Bronchial epithelial cell (primary cell): ENCODE measurements at regions not wholly inside any gene's neighbourhood (a gene's known extent, or its start where the extent isn't known, plus 50 kb on each side); places are given as distances from the start of the nearest gene placed in this dataset.

Experiments used
- DNase-seq: peaks from one replicate; pipeline ENCODE4 v3.0.0-alpha.2; 2010; ENCODE audit warnings: low read depth
- FAIRE-seq: peaks from 2 replicates; lab custom pipeline; 2011; peaks lifted over from hg19 to GRCh38; lab: Jason Lieb, UNC
- H3K27me3 ChIP-seq: 2 replicates; pipeline ENCODE4 v1.5.1; 2011; ENCODE audit warnings: low read length; ENCODE audit not compliant: control insufficient read depth, insufficient read depth
- H3K36me3 ChIP-seq: 2 replicates; pipeline ENCODE4 v1.5.1; 2011; ENCODE audit warnings: low read length; ENCODE audit not compliant: control insufficient read depth, insufficient read depth
- H3K4me3 ChIP-seq: 2 replicates; pipeline ENCODE4 v1.5.1; 2011; ENCODE audit warnings: mild to moderate bottlenecking, low read depth, low read length, control low read depth
- CTCF ChIP-seq: IDR thresholded peaks from 2 replicates; pipeline ENCODE4 v1.5.1; 2011; ENCODE audit warnings: mild to moderate bottlenecking, moderate library complexity, low read length, control low read depth, inconsistent platforms; ENCODE audit not compliant: insufficient read depth, severe bottlenecking

DNA sequence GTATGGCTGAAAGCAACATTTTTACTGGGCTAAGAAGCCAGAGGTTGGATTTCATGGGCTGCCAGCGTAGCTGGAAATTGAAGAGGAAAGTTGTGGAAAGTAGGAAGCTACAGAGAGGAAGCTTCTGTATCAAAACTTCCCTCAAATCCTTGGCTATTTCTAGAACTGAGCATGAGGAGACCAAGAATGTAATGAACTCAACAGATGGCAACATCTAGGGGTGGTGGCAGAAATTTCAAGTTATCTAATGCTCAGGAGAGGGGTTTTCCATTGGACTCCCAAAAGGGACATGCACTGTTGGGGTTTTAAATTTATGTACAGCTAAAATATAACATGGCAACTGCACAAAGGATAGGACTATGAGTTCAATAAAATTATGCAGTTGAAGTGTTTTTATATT is 151.3 kb downstream of the DHRS2 start:
- Histone ChIP-seq H3K36me3 (no peaks in the 10 kb centered on the region), H3K4me3 (no peak overlapping the region), H3K27me3 (no peaks in the 10 kb centered on the region)
- TF ChIP-seq CTCF = no peak
- DNase-seq (no peak), FAIRE-seq (no peak)

DNA sequence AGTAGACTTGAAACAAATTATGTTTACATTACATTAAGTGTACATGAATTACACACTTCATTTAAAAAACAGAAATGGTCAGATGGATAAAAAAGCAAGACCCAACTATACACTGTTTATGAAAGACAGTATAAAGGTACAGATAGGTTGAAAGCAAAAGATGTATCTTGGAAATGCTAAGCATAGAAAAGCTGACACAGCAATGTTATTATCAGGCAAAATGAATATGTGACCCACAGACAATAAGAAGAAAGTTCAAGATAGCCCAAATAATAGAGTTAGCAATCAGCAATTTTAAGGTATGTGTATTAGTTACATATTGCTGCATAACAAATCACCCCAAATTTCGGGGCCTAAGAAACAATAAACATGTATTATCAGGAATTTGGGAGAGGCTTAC is 153.5 kb downstream of the DHRS2 start:
- Histone ChIP-seq H3K4me3 (no peak overlapping the region), H3K27me3 (no peaks in the 10 kb centered on the region), H3K36me3 (no peaks in the 10 kb centered on the region)
- DNase-seq = no peak
- no peak for FAIRE-seq
- TF ChIP-seq CTCF = no peak

DNA sequence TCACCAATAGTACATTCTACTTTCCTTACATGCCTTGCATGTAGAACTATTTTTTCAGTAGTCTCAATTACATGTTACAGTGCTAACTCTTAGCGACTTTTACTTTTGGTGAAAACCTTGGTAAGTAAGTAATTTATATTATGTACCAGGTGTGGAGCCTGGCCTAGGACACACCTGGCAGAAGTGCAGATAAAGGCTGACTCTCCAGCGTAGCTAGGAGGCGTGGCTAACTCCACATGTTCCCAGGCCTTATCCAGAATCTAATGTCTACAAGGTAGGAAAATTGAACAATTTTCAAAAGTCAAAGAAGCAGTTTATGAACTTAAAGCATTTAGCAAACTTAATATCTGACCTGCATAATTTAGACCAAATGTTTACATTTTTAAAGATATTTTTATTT is 157.4 kb downstream of the DHRS2 start:
- H3K27me3 ChIP-seq = no peaks in the 10 kb centered on the region
- no peaks in the 10 kb centered on the region for H3K36me3 ChIP-seq
- TF ChIP-seq CTCF = no peak
- no peak overlapping the region for H3K4me3 ChIP-seq
- DNase-seq (no peak), FAIRE-seq (no peak)

DNA sequence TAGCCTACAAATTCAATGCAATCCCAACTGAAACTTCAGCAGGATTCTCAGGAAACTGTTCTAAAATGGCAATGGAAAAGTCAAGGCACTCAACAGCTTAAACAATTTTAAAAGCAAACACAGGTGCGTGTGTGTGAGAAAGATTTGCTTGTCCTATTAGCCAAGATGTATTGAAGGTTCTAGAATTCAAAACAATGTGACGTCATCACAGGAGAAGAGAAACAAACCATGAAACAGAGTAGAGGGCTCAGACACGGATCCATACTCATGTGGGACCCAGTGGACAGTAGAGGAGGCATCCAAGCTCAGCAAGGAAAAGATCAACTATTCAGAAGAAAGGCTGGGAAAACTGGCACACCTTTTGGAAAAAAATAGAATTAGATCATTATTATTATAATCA is 152.8 kb upstream of the DHRS4 start:
- FAIRE-seq (no peak), DNase-seq (no peak)
- TF ChIP-seq CTCF = no peak
- Histone ChIP-seq H3K36me3 (no peaks in the 10 kb centered on the region), H3K27me3 (no peaks in the 10 kb centered on the region), H3K4me3 (no peak overlapping the region)

GRCh38 chr14:23801766-23802165 is 151.8 kb upstream of the DHRS4 start:
- DNase-seq (no peak), FAIRE-seq (no peak)
- no peak for TF ChIP-seq CTCF
- H3K4me3 ChIP-seq = no peak overlapping the region
- H3K27me3 ChIP-seq = no peaks in the 10 kb centered on the region
- H3K36me3 ChIP-seq = no peaks in the 10 kb centered on the region

DNA sequence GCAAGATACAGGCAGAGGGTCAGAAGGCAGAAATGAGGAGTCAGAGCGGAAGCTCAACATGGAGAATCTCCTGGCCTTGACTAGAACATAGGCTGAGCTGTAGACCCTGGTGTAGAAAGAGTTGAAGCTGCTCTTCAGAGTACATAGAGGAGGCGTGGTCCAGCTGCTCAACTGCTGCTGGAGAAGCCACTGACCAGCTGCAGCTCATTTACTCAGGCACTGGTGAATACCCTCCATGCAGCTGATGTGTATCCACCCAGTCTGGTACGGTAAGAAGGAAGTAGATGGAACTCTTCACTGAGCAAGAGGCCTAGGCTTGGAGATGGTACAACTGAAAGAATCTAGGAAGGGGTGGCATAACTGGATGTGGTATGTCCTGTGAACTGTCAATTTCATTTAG is 148.8 kb upstream of the DHRS4 start:
- DNase-seq (no peak), FAIRE-seq (peak; percentile 76)
- H3K36me3 ChIP-seq = no peaks in the 10 kb centered on the region
- H3K27me3 ChIP-seq = no peaks in the 10 kb centered on the region
- no peak for TF ChIP-seq CTCF
- no peak overlapping the region for H3K4me3 ChIP-seq
